ENCODE measurements at regions not wholly inside any gene's neighbourhood (a gene's known extent, or its start where the extent isn't known, plus 50 kb on each side); places are given as distances from the start of the nearest gene placed in this dataset.
"Not testable (repeated sequence)": the region's sequence is repeated elsewhere in the genome, so short reads cannot be mapped to it uniquely, and the experiment has no call there.

GRCh38 chr2:18950361-18950851, 361.0 kb upstream of the NT5C1B start:
- in situ Hi-C loops (cut with MboI; ENCODE audit: low pct_ligation_motif_present in 1 of 4, low pct_unique_long_range_greater_than_20kb in 1 of 4, low sequenced_read_pairs in 3 of 4), result no loop called here
- intact Hi-C loops (cut with DNase I; ENCODE audit: low total_unique reads), result no loop called here
- H3K36me3 ChIP-seq, result no peaks in the 10 kb centered on the region
- H3K4me1 ChIP-seq, result peaks cover 0 to 9% (median 4%) of the 10 kb centered on the region in 4 donors
- H3K4me3 ChIP-seq, result no peak overlapping the region
- TF ChIP-seq EP300 (IDR thresholded peaks at IDR 0.05; ENCODE audit: low read depth) (no peak), POLR2A (IDR thresholded peaks at IDR 0.05) (no peak), POLR2AphosphoS5 (IDR thresholded peaks at IDR 0.05) (peak in 2 of 3 donors; percentile 14 to 39), CTCF (IDR thresholded peaks at IDR 0.05) (no peak)
- peak overlapping the region; percentile 38 to 56 (median 50) for H3K27ac ChIP-seq
- WGBS, 2 donors (ENCODE audit: low coverage in 1 of 2), result 61 to 69% methylated on average over 3 to 5 of the region's 5 CpGs
- no peak for DNase-seq
- H3K27me3 ChIP-seq, result no peaks in the 10 kb centered on the region
- H3K9me3 ChIP-seq, result peaks cover 3 to 6% of the 10 kb centered on the region in 2 donors

GRCh38 chr2:18949871-18950270, 360.5 kb upstream of the NT5C1B start:
- Histone ChIP-seq H3K27me3 (no peaks in the 10 kb centered on the region), H3K36me3 (no peaks in the 10 kb centered on the region), H3K27ac (peak overlapping the region; percentile 38 to 56 (median 50)), H3K9me3 (peaks cover 3 to 5% of the 10 kb centered on the region in 2 donors), H3K4me1 (peaks cover 0 to 9% (median 4%) of the 10 kb centered on the region in 4 donors), H3K4me3 (no peak overlapping the region)
- in situ Hi-C loops (cut with MboI; ENCODE audit: low pct_ligation_motif_present in 1 of 4, low pct_unique_long_range_greater_than_20kb in 1 of 4, low sequenced_read_pairs in 3 of 4) (no loop called here), intact Hi-C loops (cut with DNase I; ENCODE audit: low total_unique reads) (no loop called here)
- WGBS, 2 donors (ENCODE audit: low coverage in 1 of 2), result 80 to 83% methylated on average over 3 to 4 of the region's 4 CpGs
- no peak for TF ChIP-seq POLR2A (IDR thresholded peaks at IDR 0.05)
- no peak for TF ChIP-seq CTCF (IDR thresholded peaks at IDR 0.05)
- TF ChIP-seq POLR2AphosphoS5 (IDR thresholded peaks at IDR 0.05), result no peak
- no peak for TF ChIP-seq EP300 (IDR thresholded peaks at IDR 0.05; ENCODE audit: low read depth)
- DNase-seq, result no peak

GRCh38 chr2:18940184-18940583, 350.8 kb upstream of the NT5C1B start:
- no peak overlapping the region for H3K27ac ChIP-seq
- no peaks in the 10 kb centered on the region for H3K9me3 ChIP-seq
- no peaks in the 10 kb centered on the region for H3K4me1 ChIP-seq
- no peak for DNase-seq
- 62 to 71% methylated on average over 2 of the region's 2 CpGs for WGBS, 2 donors (ENCODE audit: low coverage in 1 of 2)
- TF ChIP-seq CTCF (IDR thresholded peaks at IDR 0.05) (no peak), POLR2A (IDR thresholded peaks at IDR 0.05) (no peak), POLR2AphosphoS5 (IDR thresholded peaks at IDR 0.05) (no peak), EP300 (IDR thresholded peaks at IDR 0.05; ENCODE audit: low read depth) (no peak)
- no peak overlapping the region for H3K4me3 ChIP-seq
- intact Hi-C loops (cut with DNase I; ENCODE audit: low total_unique reads), result no loop called here
- in situ Hi-C loops (cut with MboI; ENCODE audit: low pct_ligation_motif_present in 1 of 4, low pct_unique_long_range_greater_than_20kb in 1 of 4, low sequenced_read_pairs in 3 of 4), result no loop called here
- no peaks in the 10 kb centered on the region for H3K27me3 ChIP-seq
- no peaks in the 10 kb centered on the region for H3K36me3 ChIP-seq

GRCh38 chr2:18939740-18940139, 350.4 kb upstream of the NT5C1B start:
- H3K9me3 ChIP-seq; H3K4me3 ChIP-seq; H3K36me3 ChIP-seq; H3K27me3 ChIP-seq; in situ Hi-C loops (cut with MboI; ENCODE audit: low pct_ligation_motif_present in 1 of 4, low pct_unique_long_range_greater_than_20kb in 1 of 4, low sequenced_read_pairs in 3 of 4); DNase-seq; H3K4me1 ChIP-seq; H3K27ac ChIP-seq; intact Hi-C loops (cut with DNase I; ENCODE audit: low total_unique reads): not testable (repeated sequence)
- WGBS, 2 donors (ENCODE audit: low coverage in 1 of 2), result 63 to 100% methylated on average over 1 to 5 of the region's 5 CpGs

GRCh38 chr2:18934886-18935285, 345.5 kb upstream of the NT5C1B start:
- in situ Hi-C loops (cut with MboI; ENCODE audit: low pct_ligation_motif_present in 1 of 4, low pct_unique_long_range_greater_than_20kb in 1 of 4, low sequenced_read_pairs in 3 of 4), result no loop called here
- WGBS, 2 donors (ENCODE audit: low coverage in 1 of 2), result 75 to 100% methylated on average over 1 of the region's 1 CpG
- no peaks in the 10 kb centered on the region for H3K36me3 ChIP-seq

More at GRCh38 chr2:18934886-18935285, 345.5 kb upstream of the NT5C1B start:
- intact Hi-C loops (cut with DNase I; ENCODE audit: low total_unique reads), result no loop called here
- H3K4me3 ChIP-seq, result no peak overlapping the region
- DNase-seq, result no peak
- no peaks in the 10 kb centered on the region for H3K9me3 ChIP-seq
- H3K4me1 ChIP-seq, result no peaks in the 10 kb centered on the region
- no peak for TF ChIP-seq CTCF (IDR thresholded peaks at IDR 0.05)
- TF ChIP-seq POLR2A (IDR thresholded peaks at IDR 0.05), result no peak
- TF ChIP-seq POLR2AphosphoS5 (IDR thresholded peaks at IDR 0.05), result no peak
- H3K27me3 ChIP-seq, result no peaks in the 10 kb centered on the region
- H3K27ac ChIP-seq, result no peak overlapping the region
